Dendritic cell treated with granulocyte-macrophage colony-stimulating factor and Interleukin-4, amounts not matched to agents 40 ng/mL and 50 ng/mL, for 4 days (primary cell): ENCODE measurements at regions not wholly inside any gene's neighbourhood (a gene's known extent, or its start where the extent isn't known, plus 50 kb on each side); places are given as distances from the start of the nearest gene placed in this dataset.

Experiments
- H3K27ac Mint-ChIP-seq: one replicate; pipeline ENCODE4 v1.8.0; 2022; ENCODE audit warnings: mild to moderate bottlenecking, mixed read lengths
- H3K27me3 Mint-ChIP-seq: one replicate; pipeline ENCODE4 v1.8.0; 2022; ENCODE audit warnings: mild to moderate bottlenecking, mixed read lengths
- H3K36me3 Mint-ChIP-seq: one replicate; pipeline ENCODE4 v1.8.0; 2022; ENCODE audit warnings: low read depth, mixed read lengths
- H3K4me1 Mint-ChIP-seq: one replicate; pipeline ENCODE4 v1.8.0; 2022; ENCODE audit warnings: low read depth, mixed read lengths
- H3K4me3 Mint-ChIP-seq: one replicate; pipeline ENCODE4 v1.8.0; 2022; ENCODE audit warnings: mild to moderate bottlenecking, moderate library complexity, mixed read lengths
- H3K9me3 Mint-ChIP-seq: one replicate; pipeline ENCODE4 v1.8.0; 2022; ENCODE audit warnings: mixed read lengths
- intact Hi-C: fragments of 100-400 bp; cut with micrococcal nuclease; formaldehyde crosslinking; loops from one replicate; pipeline ENCODE4 v1.15.0; 2022

DNA sequence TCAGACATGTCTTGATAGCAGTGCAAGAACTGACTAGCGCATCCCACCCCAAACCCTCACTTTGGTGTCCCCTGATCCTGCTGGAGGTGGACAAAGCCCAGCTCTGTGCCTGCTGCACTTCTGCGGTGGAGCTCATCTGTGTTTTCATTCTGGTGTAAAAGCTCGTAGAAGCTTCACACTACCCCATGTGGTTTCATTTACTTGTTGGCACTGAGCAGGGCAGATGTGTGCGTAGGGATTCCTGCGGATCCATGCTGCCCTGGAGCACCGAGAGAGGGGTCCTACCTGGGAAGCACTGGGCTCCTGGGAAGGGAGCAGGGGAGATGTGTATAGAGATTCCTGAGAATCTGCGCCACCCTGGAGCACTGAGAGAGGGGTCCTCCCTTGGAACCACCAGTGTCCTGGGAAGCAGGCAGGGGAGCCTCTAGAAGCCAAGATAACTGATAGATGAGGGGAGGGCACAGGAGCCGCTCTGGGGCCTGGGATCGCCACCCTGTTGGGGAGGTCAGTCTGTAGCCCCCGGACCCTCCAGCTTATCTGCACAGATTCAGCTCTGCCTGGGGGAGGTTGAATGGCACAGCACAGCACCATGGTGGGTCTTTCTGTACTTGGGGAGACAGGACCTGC lies 106.9 kb upstream of the OTOS start:
- Mint-ChIP-seq H3K4me1 (no peaks in the 10 kb centered on the region), H3K36me3 (no peaks in the 10 kb centered on the region), H3K27me3 (peaks cover 27% of the 10 kb centered on the region), H3K9me3 (no peaks in the 10 kb centered on the region), H3K4me3 (no peak overlapping the region), H3K27ac (no peak overlapping the region)
- intact Hi-C loops = no loop called here

DNA sequence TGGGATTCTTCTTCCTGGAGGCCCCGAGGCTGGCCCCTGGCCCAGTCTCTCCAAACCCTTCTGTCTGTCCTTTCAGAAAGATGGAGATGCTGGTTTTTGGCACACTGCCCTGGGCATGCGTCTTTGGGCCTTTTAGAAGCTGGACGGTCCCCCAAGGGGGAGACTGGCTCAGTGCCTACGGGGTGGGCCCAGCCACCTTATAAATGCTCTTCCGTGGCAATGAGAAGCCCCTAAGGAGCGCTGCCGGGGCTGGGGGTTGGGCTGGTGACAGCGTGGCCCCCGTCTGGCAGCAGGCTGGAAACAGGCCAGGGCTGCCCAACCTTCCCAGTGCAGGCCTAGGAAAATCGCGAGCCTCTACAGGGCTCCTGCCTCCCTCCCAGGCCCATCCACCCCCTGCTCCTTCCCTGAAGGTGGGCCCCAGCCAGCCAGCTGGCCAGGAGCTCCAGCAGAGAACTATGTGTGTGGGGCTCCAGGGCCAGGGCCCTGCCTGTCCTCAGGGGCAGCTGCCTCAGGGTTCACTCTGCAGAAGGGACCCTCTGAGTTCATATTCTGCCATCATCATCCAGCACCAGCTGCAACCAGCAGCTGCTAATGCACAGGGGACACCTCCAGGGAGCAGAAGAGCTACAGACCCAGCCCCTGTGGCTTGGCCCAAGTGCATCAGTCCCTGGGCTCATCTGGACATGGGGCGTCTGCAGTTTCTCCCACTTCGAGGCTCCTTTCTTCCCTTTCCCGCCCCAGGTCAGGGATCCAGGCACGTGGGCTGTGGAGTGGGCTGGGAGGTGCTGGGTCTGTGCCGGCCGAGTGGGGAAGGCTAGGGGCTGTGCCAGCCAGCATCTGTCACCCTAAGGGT lies 107.6 kb upstream of the OTOS start:
- no peaks in the 10 kb centered on the region for H3K4me1 Mint-ChIP-seq
- intact Hi-C loops = no loop called here
- peaks cover 26% of the 10 kb centered on the region for H3K27me3 Mint-ChIP-seq

DNA sequence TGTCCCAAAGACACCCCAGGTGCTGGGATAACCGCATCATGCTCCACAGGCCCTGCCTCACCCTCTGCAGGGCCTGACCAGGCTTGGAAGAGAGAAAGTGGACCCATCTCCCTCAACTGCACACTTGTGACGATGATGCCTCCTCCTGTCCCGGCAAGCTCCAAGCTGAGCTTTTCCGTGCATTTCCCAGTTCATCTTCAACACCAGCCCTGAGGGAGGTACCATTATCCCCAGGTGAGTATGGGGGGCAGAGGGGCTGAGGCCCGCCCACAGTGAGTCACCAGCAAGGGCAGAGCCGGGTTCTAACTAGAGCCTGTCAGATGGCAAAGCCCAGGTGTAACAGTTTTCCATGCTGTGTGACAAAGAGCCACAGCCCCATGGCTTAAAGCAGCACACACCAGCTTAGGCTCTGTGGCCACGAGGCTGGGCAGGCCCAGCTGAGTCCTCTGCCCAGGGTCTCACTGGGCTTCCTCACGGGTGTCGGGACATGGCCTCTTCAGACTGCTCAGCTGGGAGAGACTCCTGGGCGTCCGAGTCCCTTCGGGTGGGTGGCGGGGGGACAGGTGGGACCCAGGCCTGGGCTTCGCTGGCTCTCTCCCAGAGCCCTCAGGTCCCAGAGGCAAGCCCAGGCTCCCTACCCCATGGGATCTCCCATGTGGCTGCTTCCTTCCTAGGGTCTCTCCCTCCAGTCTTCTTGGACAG lies 108.4 kb upstream of the OTOS start:
- no peak overlapping the region for H3K4me3 Mint-ChIP-seq
- no peak overlapping the region for H3K27ac Mint-ChIP-seq
- no peaks in the 10 kb centered on the region for H3K36me3 Mint-ChIP-seq
- peaks cover 24% of the 10 kb centered on the region for H3K27me3 Mint-ChIP-seq
- no peaks in the 10 kb centered on the region for H3K4me1 Mint-ChIP-seq
- H3K9me3 Mint-ChIP-seq = no peaks in the 10 kb centered on the region
- intact Hi-C loops = no loop called here

More for the DNA sequence above, 107.6 kb upstream of the OTOS start:
- H3K9me3 Mint-ChIP-seq = no peaks in the 10 kb centered on the region
- H3K4me3 Mint-ChIP-seq = no peak overlapping the region
- H3K27ac Mint-ChIP-seq = no peak overlapping the region
- no peaks in the 10 kb centered on the region for H3K36me3 Mint-ChIP-seq

DNA sequence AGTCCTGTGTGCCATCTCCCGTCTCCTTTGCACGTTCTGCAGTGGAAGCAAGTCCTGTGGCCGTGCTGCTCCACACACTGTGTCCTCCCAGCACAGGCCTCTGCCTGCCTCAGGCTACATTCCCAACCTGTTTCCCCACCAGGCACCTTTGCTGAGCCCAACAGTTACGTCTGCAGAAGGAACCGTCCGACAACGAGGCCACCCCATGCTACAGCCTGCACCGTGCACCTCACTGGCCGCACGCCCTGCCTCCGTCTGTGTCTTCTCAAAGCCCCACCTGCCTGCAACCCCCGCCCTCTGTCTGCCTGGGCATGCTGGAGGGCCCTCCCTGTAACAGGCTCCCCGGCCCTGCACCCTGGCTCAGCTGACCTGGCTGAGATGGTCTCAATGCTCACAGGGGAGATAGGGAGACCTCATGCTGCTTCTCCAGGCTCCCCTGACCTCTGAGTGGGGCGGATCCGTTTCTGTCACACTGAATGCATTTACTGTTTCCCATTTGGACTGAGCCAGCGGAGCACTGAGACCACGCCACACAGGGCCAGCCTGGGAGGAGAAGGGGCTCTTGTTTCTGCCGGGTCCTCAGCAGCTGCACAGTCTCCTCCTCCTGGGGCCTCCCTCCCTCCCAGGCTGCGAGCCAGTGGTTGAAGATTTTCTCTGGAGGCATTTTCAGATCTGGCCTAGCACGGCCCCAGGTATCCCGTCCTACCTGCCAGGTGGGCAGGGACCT lies 109.1 kb upstream of the OTOS start:
- H3K27ac Mint-ChIP-seq = no peak overlapping the region

DNA sequence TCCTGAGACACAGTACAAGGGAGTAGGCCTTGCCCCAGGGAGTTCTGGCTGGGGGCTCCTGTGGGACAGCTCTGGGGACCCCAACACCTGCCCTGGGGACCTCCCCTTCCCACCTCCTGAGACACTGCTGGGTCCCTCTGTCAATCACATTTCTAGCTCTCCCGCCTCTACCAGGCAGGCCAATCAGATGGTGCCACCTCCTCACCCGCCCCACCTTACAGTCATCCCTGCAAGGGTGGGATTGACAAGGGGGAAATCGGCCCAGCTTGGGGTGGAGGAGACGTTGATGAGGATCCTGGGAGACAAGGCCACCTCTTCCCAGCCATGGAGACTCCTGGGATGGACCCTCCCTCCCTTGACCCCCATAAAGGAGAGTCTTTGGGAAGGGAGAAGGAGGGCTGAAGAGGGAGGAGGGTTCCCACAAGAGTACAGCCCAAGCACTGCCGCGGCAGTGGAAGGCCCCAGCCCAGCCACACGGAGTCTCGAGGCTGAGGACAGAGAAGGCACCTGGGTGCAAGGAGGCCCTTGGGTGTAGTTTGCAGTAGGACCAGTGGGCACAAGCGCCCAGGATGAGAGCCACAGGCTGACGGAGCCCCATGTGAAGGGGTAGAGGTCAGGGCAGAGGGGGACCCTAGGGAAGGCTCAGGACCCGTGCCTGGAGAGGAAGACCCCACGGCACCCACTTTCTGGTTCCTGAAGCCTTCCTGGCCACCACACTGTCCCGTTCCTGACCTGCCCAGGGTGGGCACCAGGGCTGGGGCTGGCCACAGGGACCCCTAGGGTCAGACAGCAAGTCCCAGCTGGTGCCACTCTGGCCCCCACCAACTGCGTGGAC lies 109.9 kb upstream of the OTOS start:
- no peak overlapping the region for H3K27ac Mint-ChIP-seq
- intact Hi-C loops = no loop called here
- H3K4me1 Mint-ChIP-seq = no peaks in the 10 kb centered on the region
- H3K9me3 Mint-ChIP-seq = no peaks in the 10 kb centered on the region
- H3K36me3 Mint-ChIP-seq = no peaks in the 10 kb centered on the region
- H3K27me3 Mint-ChIP-seq = peaks cover 18% of the 10 kb centered on the region
- H3K4me3 Mint-ChIP-seq = no peak overlapping the region

More for the DNA sequence above, 109.1 kb upstream of the OTOS start:
- intact Hi-C loops = no loop called here
- Mint-ChIP-seq H3K27me3 (peaks cover 19% of the 10 kb centered on the region), H3K4me1 (no peaks in the 10 kb centered on the region), H3K4me3 (no peak overlapping the region), H3K9me3 (no peaks in the 10 kb centered on the region), H3K36me3 (no peaks in the 10 kb centered on the region)

DNA sequence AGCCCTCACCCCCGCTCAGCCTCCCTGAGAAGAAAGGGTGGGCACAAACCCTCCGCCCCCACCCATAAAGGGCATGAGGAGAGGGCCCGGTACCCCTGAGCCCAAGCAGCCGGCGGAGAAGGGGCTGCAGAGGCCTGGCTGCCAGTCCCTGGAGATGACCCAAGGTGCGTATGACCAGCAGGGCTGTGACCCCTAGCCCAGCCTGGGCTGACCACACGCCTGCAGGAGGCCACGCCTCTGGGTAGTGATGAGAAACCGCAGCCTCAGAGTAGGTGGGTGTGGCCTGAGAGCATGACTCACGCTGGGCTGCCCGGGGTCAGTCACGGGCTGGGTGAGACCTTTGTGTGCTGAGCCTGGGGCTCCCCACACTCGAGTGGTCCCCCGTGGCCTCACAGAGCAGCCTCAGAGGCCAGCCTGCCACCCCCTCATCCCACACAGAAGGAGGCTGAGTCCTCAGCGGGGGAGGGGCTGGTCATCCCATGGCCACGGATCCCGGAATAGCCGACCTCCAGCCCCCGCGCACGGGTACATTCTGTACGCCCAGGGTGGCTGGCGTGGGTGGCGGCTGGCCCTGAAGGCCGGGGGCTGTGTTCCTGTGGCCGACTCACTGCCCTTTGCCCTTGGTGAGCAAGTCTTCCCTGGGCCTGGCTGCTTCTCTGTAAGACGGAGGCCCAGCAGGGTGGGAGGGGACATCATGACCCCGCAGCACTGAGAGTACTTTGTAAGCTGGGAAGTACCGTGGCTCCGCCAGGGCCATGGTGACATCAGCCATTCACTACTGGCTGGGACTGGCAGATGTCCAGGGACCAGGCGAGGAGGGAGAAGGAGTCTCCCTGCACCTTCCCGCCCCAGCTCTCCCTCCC lies 110.8 kb upstream of the OTOS start:
- Mint-ChIP-seq H3K4me3 (no peak overlapping the region), H3K4me1 (no peaks in the 10 kb centered on the region), H3K9me3 (no peaks in the 10 kb centered on the region), H3K36me3 (no peaks in the 10 kb centered on the region), H3K27me3 (peaks cover 12% of the 10 kb centered on the region), H3K27ac (no peak overlapping the region)
- intact Hi-C loops = no loop called here

DNA sequence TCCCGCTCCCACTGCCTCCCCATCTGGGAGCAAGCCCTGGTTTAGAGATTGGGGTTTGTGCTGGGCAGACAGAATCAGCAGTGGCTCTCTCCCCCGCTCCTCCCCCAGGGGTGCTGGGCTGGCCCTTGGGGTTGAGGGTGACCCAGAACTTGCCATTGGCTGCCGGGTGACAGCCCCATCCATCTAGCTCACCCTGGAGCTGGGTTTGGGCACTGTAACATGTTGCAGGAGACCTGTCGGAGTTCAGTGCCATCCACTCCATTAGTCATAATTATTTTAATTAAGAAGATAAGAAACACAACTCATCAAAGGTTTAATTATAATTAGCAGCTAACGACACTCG lies 111.4 kb upstream of the OTOS start:
- Mint-ChIP-seq H3K4me1 (no peaks in the 10 kb centered on the region), H3K27ac (no peak overlapping the region), H3K4me3 (no peak overlapping the region), H3K27me3 (peaks cover 10% of the 10 kb centered on the region), H3K9me3 (no peaks in the 10 kb centered on the region), H3K36me3 (no peaks in the 10 kb centered on the region)
- intact Hi-C loops = no loop called here

DNA sequence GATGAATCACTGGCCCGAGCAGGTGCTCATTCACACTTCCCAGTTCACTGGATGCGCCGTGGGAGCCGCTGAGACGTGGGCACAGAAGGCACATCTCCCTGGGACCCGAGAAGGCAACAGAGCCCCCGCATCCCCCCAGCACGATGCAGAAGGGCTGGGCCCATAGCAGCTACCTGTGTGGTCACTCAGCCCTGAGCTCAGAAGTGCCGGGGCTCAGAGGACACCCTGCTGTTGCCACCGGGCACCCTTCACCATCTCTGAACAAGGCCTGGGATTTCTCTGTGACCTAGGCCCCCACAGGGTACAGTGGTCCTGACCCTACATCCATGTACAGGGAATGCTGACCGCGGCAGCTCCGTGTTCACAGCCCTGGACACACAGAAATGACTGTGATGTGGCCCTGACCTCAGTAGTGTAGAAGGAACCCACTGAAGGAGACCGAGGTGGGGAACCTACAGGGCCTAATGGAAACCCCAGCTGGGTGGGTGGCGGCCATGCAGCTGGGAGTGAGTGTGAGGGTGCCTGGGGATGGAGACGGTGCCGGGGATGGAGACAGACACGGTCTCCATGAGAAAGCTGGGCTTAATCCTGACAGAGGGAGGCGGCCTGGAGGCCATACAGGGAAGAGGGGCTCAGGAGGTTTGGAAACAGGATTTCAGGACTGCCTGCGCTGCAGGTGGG lies 111.9 kb upstream of the OTOS start:
- intact Hi-C loops = no loop called here
- H3K4me3 Mint-ChIP-seq = no peak overlapping the region
- no peaks in the 10 kb centered on the region for H3K4me1 Mint-ChIP-seq
- peaks cover 10% of the 10 kb centered on the region for H3K27me3 Mint-ChIP-seq
- H3K36me3 Mint-ChIP-seq = no peaks in the 10 kb centered on the region
- no peaks in the 10 kb centered on the region for H3K9me3 Mint-ChIP-seq
- H3K27ac Mint-ChIP-seq = no peak overlapping the region

DNA sequence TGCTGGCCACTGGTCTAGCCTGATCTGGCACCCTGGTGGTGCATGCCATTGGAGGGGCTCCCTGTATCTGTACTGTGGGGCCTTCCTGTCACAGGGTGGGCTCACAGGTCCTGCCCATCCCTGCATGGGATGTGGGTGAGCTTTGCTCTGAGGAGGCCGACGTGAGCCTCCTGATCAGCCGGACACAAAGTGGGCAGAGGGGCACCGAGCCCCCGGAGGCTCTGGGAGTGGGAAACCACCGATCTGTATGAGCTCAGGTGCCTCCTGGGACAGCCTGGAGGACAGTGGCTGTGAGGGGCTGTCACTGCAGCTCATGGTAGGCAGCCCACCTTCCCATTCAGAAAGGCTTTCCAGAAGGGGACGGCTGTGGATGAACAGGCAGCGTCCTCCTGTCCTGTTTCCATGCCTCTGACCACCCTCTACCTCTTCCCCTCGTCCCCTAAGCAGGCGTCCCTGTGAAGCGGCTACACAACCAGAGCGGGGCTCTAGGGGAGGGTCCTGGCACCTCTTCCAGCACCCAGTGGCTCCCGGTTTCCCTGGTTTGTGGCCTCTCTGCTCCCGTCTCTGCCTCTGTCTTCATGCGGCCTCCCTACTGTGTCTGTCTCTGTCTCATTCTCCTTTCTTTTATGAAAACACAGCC lies 112.5 kb upstream of the OTOS start:
- intact Hi-C loops = no loop called here
- Mint-ChIP-seq H3K27ac (no peak overlapping the region), H3K4me3 (no peak overlapping the region), H3K4me1 (no peaks in the 10 kb centered on the region), H3K9me3 (no peaks in the 10 kb centered on the region), H3K36me3 (no peaks in the 10 kb centered on the region), H3K27me3 (peaks cover 10% of the 10 kb centered on the region)

DNA sequence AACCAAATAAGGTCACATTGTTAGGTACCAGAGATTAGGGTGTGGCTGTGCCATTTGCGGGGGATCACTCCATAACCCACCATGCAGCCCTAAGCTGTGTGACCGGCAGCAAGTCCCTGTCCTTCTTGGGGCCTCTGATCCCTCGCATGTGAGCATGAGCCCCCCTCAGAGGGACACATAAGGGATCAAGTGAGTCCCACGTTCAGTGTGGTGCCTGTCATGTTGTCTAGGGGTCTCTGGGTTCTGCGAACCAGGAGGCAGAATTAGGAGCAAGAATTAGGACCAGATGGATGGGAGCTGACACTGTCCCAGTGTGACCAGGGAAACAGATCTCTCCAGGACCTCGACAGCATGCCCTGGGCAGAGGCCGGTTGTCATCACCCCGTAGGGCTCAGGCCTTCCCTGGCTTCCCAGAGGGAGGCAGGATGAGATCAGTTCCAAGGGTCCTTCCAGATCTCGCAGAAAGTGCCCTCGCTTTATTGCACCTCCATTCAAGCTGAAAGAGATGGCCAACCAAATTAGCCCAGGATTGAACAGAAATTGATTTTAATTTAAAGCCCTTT lies 113.2 kb upstream of the OTOS start:
- Mint-ChIP-seq H3K4me1 (no peaks in the 10 kb centered on the region), H3K4me3 (no peak overlapping the region), H3K9me3 (no peaks in the 10 kb centered on the region), H3K27ac (no peak overlapping the region), H3K27me3 (peaks cover 10% of the 10 kb centered on the region), H3K36me3 (no peaks in the 10 kb centered on the region)
- intact Hi-C loops = no loop called here

DNA sequence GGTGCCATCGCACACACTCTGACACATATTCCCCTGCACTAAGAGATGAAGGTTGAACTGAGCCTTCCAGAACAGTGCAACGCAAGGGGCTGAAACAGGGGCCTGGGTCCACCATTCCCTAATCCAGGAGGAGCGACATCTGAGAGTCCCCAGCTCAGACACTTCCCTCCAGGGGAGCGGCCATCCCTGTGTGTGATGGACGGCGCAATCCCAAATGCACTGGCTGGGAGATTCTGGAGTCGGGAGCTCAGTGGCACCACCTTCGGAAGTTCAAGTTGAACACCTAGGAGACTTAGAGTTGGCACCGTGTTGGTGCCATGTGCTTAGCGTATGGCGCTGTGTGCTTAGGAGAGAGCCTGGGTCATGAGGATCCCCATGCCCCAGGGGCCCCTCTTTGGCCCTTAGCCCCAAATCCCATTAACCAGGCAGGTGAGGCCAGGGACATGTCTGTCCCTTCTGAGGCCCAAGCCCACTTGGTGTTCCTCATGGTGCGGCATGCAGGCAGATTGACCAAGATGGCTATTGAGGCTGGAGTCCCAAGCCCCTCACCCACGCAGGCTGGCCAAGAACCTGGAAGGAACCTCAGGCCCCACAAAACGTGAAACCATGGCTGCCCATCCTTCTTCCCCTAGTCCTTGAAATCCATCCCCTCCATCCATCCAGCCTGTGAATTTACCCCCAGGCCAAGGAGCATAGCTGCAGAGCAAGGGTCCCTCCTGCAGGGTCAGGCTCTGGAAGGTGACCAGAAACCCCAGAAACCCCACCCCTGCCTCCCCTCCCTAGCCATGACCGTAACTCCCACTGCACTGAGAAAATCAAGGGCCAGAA lies 114.1 kb upstream of the OTOS start:
- H3K27ac Mint-ChIP-seq = no peak overlapping the region
- intact Hi-C loops = no loop called here
- no peaks in the 10 kb centered on the region for H3K36me3 Mint-ChIP-seq
- no peak overlapping the region for H3K4me3 Mint-ChIP-seq
- no peaks in the 10 kb centered on the region for H3K4me1 Mint-ChIP-seq
- no peaks in the 10 kb centered on the region for H3K9me3 Mint-ChIP-seq
- peaks cover 8% of the 10 kb centered on the region for H3K27me3 Mint-ChIP-seq
